Heart right ventricle (tissue), 16 donors: ENCODE measurements at regions not wholly inside any gene's neighbourhood (a gene's known extent, or its start where the extent isn't known, plus 50 kb on each side); places are given as distances from the start of the nearest gene placed in this dataset.

Experiments used
- ATAC-seq, 8 donors: fragments of 200-7000 bp; cut with Tn5 transposase; one replicate each; pipeline ENCODE4 v1.9.1; 2020; ENCODE audit warnings: mild to moderate bottlenecking in 8 of 8, moderate library complexity in 8 of 8, moderate number of reproducible peaks in 1 of 8
- DNase-seq, 2 donors: peaks; one replicate each; pipeline ENCODE4 v3.0.0-alpha.2; 2020
- H3K27ac ChIP-seq, 10 donors: fragments of 200-600 bp; sonication (generic) in 2 of 10; one replicate each; pipeline versions ENCODE4 v1.5.0 to v1.8.0; 2020 to 2022; ENCODE audit warnings: mild to moderate bottlenecking in 3 of 10
- H3K27me3 ChIP-seq, 7 donors: fragments of 200-600 bp; one replicate each; pipeline ENCODE4 v1.8.0; 2021 to 2022; ENCODE audit warnings: mild to moderate bottlenecking in 2 of 7
- H3K36me3 ChIP-seq, 9 donors: fragments of 200-600 bp; sonication (generic) in 1 of 9; one replicate each; pipeline versions ENCODE4 v1.5.0 to v1.8.0; 2020 to 2022; ENCODE audit warnings: mild to moderate bottlenecking in 2 of 9
- H3K4me1 ChIP-seq, 9 donors: fragments of 200-600 bp; sonication (generic) in 1 of 9; one replicate each; pipeline versions ENCODE4 v1.5.0 to v1.8.0; 2020 to 2022; ENCODE audit warnings: mild to moderate bottlenecking in 4 of 9
- H3K4me3 ChIP-seq, 10 donors: fragments of 200-600 bp; sonication (generic) in 2 of 10; one replicate each; pipeline versions ENCODE4 v1.5.0 to v1.8.0; 2020 to 2022; ENCODE audit warnings: mild to moderate bottlenecking in 7 of 10, moderate library complexity in 2 of 10
- H3K9me3 ChIP-seq, 11 donors: fragments of 200-600 bp in 10 of 11; sonication (generic) in 2 of 11; one replicate each; pipeline versions ENCODE4 v1.5.0 to v1.8.0; 2013 to 2022; ENCODE audit warnings: mild to moderate bottlenecking in 2 of 11, control low read depth in 1 of 11, moderate library complexity in 1 of 11
- CTCF ChIP-seq, 9 donors: fragments of 200-600 bp; sonication (generic) in 2 of 9; IDR thresholded peaks; one replicate each; pipeline versions ENCODE4 v1.5.0 to v1.8.0; 2021 to 2022; ENCODE audit warnings: antibody characterized with exemption in 9 of 9, mild to moderate bottlenecking in 5 of 9, moderate library complexity in 1 of 9
- WGBS, 2 donors: extraction: QIAGEN DNeasy Blood & Tissue Kit; methylation state at CpG; one replicate each; pipeline ENCODE4 v1.1.7; 2013; ENCODE audit warnings: inconsistent platforms in 1 of 2; 5-methylcytosine and 5-hydroxymethylcytosine counted together
- intact Hi-C, 10 donors: fragments of 100-400 bp; cut with DNase I; formaldehyde crosslinking; loops; one replicate each; pipeline versions ENCODE4 v1.11.1 to v1.14.2; 2022
- donor health status: Arrhythmogenic right ventricular cardiomyopathy.
- donor health status: ischemic (EF 13 %, LVEDD 7.1; RV severe dilation, severe dysfunction).
- donor health status: healthy with polysubstance abuse.
- donor health status: DM: no; HTN: yes; CAD: no.
- donor health status: DM: no; HTN: no; CAD: no.
- donor health status: ischemic (EF 25% LVEDD 6.9; RV normal size, moderate dysfunction).
- donor health status: ischemic (EF 25% LVEDD 5.7; RV mildly dilated, moderate dysfunction).
- donor health status: healthy.
- donor health status: DM: yes; HTN: yes; CAD: no.
- donor health status: Ischemic cardiomyopathy.
- donor health status: ischemic (EF 35%, LVEDD 5.7; RV mildly dilated, moderate dysfunction).
- donor health status: nonischemic (EF 11% LVEDD 7.7; RV severe dilation, severe dysfunction).
- donor health status: DM: yes; HTN: yes; CAD: no.
- donor health status: PGD.
- donor health status: ischemic (EF 29% LVEDD 5.4; RV normal size, mild dysfunction).
- donor health status: nonischemic (EF 23%, LVEDD 6.1; RV moderate dilation, normal function).

DNA sequence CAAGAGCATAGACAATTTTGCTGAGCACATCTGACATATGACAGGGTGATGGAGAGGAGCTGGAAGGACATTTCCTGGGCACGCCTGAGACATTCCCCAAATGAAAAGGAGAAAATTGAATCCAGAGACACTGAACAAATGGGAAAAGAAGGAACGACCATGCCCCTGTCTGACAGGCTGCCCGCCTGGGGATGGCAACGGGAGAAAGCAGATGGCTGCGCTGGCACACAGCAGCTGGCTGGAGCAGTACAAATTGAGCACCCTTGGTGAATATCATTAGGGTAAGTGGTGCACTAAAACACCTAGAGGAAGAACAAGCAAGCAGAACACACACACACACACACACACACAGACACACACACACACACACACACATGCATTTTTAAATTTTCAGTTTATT is 174.3 kb upstream of the DUSP10 start:
- H3K36me3 ChIP-seq: no peaks in the 10 kb centered on the region
- no peaks in the 10 kb centered on the region for H3K9me3 ChIP-seq
- no peak for DNase-seq
- 92 to 97% methylated on average over 5 of the region's 5 CpGs for WGBS, 2 donors
- H3K27me3 ChIP-seq: no peaks in the 10 kb centered on the region
- no peak overlapping the region for H3K27ac ChIP-seq
- no peaks in the 10 kb centered on the region for H3K4me1 ChIP-seq
- no peak for ATAC-seq
- no peak overlapping the region for H3K4me3 ChIP-seq
- no peak for TF ChIP-seq CTCF (IDR thresholded peaks at IDR 0.05)
- intact Hi-C loops: no loop called here

GRCh38 chr1:221915764-221916163 is 173.9 kb upstream of the DUSP10 start:
- intact Hi-C loops: no loop called here
- no peaks in the 10 kb centered on the region for H3K9me3 ChIP-seq
- no peaks in the 10 kb centered on the region for H3K4me1 ChIP-seq
- no peak overlapping the region for H3K27ac ChIP-seq
- WGBS, 2 donors: 79 to 83% methylated on average over 2 of the region's 2 CpGs
- no peak for ATAC-seq
- H3K27me3 ChIP-seq: no peaks in the 10 kb centered on the region
- DNase-seq: no peak
- no peak overlapping the region for H3K4me3 ChIP-seq
- no peaks in the 10 kb centered on the region for H3K36me3 ChIP-seq
- TF ChIP-seq CTCF (IDR thresholded peaks at IDR 0.05): no peak

DNA sequence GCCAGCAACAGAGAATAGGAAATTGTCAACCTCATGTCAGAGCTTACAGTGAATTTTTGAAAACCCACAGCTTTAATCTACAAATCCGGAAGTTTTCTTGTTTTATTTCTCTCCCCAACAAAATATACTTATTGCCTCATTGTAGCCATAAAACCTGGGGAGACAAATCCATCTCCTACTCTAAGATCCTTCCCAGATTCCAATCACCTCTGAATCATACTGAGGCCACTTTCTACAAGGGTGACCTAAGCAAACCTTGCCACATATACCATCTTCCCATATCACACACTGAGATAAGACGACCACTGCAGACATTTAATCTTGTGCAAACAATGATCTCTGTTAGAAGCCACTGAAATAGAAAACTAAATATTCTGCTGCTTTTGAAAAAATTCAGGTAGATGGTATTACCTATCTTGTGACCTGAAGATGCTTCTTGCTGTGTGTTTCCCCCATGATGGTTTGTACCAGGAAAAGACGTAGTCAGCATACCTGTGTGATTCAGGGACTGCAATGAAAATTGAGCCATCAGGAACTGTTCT is 171.5 kb upstream of the DUSP10 start:
- intact Hi-C loops: no loop called here
- Histone ChIP-seq H3K36me3 (no peaks in the 10 kb centered on the region), H3K9me3 (no peaks in the 10 kb centered on the region), H3K4me1 (no peaks in the 10 kb centered on the region), H3K27me3 (no peaks in the 10 kb centered on the region), H3K27ac (no peak overlapping the region), H3K4me3 (no peak overlapping the region)
- 70 to 84% methylated on average over 3 of the region's 3 CpGs for WGBS, 2 donors
- TF ChIP-seq CTCF (IDR thresholded peaks at IDR 0.05): no peak
- ATAC-seq (no peak), DNase-seq (no peak)

GRCh38 chr1:221912230-221912629 is 170.3 kb upstream of the DUSP10 start:
- H3K4me3 ChIP-seq: no peak overlapping the region
- no peak for ATAC-seq
- no peak for DNase-seq
- TF ChIP-seq CTCF (IDR thresholded peaks at IDR 0.05): no peak
- intact Hi-C loops: no loop called here
- no peaks in the 10 kb centered on the region for H3K36me3 ChIP-seq
- no peaks in the 10 kb centered on the region for H3K27me3 ChIP-seq
- no peaks in the 10 kb centered on the region for H3K4me1 ChIP-seq
- no peak overlapping the region for H3K27ac ChIP-seq
- no peaks in the 10 kb centered on the region for H3K9me3 ChIP-seq

DNA sequence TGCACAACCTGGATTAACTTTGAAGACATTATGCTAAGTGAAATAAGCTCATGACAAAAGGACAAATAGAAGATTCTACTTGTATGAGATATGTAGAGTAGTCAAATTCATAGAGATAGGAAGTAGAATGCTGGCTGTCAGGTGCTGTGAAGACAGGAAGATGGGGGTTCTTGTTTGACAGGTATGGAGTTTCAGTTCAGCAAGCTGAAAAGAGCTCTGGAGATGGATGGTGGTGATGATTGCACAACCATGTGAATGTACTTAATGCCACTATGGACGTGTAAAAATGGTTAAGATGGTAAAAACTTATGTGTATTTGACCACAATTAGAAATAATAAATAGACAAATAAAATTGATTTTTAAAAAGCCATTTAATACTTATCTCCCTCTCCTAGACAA is 169.8 kb upstream of the DUSP10 start:
- WGBS, 2 donors: 77 to 87% methylated on average over 1 of the region's 1 CpG
- H3K27ac ChIP-seq: no peak overlapping the region
- no peak overlapping the region for H3K4me3 ChIP-seq
- H3K27me3 ChIP-seq: no peaks in the 10 kb centered on the region
- H3K4me1 ChIP-seq: no peaks in the 10 kb centered on the region
- no peaks in the 10 kb centered on the region for H3K36me3 ChIP-seq
- TF ChIP-seq CTCF (IDR thresholded peaks at IDR 0.05): no peak
- ATAC-seq (no peak), DNase-seq (no peak)
- no peaks in the 10 kb centered on the region for H3K9me3 ChIP-seq
- intact Hi-C loops: no loop called here
